GM21447 (cell line): ENCODE measurements at regions not wholly inside any gene's neighbourhood (a gene's known extent, or its start where the extent isn't known, plus 50 kb on each side); places are given as distances from the start of the nearest gene placed in this dataset.

Experiments
- ATAC-seq: cut with Tn5 transposase; IDR thresholded peaks from one replicate; pipeline ENCODE4 v1.9.1; 2021; ENCODE audit not compliant: unreplicated experiment

DNA sequence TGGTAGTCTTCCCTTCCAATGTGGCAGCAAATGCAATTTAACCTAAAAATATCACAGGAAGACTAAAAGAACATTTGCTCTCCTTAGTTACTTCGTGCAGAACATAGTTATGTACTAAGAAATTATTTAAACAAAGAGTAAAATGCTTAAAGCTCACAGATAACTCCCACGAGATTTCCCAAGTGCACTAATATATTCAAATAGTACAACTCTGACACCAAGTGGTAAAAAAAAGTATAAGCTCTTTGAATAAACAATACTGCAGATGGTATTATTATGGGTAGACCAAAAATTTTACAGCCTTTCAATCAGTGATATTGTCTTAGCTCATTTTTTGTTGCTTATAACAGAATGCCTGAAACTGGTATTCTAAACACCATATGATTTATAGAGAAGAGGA, 52.8 kb upstream of the FILIP1 start:
- no peak for ATAC-seq

DNA sequence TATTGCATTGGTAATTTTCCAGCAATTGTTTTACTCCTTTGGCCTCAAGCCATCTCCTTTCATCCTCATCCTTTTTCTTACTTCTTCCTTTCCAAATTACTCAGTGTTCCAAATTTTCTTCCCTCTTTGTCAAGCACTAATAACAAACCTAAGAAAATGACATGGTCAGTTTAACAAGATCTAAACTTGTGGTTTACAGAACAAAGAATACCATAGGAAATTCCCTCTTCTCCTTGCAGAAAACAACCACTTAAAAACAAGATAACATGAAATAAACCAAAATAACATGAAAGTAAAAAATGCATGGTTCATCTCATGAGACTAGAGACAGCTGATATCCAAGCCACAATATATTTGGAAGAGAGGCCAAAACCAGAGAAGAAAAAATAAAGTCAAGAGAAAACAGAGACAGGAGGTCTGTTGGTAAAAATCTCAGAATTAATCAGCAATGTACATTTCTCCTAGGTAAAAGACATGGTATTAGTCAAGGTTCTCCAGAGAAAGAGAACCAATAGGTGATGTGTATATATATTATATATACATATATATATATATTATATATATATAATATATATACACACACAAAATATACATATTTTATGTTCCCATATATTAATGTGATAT, 51.0 kb upstream of the SENP6 start:
- peak; percentile 46 for ATAC-seq

DNA sequence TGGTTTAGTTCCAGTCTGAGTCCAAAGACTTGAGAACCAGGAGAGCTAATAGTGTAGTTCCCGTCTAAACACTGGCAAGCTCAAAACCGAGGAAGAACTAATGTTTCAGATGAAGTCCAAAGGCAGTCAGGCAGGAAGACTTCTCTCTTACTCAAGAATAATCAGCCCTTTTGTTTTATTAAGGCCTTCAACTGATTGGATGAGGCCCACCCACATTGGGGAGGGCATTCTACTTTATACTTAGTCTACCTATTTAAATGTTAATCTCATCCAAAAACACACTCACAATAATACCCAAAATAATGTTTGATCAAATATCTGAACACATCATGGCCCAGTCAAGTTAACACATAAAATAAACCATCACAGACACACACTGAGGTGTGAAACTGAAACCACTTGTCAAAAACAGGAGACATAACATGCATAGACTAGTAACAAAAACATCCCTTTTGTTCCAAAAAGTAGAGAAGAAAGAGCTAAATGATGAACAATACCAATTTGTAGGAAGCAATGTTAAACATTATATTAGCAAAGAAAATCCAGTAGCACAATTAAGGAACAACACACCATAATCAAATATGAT, 50.2 kb upstream of the SENP6 start:
- no peak for ATAC-seq
